Endothelial cell of umbilical vein (primary cell): ENCODE measurements at regions not wholly inside any gene's neighbourhood (a gene's known extent, or its start where the extent isn't known, plus 50 kb on each side); places are given as distances from the start of the nearest gene placed in this dataset.

ENCODE experiments used
- BruUV-seq: library from RNA; stranded (reverse); fragments of 400-500 nt; replicated peaks from 2 replicates; lab custom pipeline; 2021; lab: Mats Ljungman, UMichigan
- CTCF ChIA-PET: fragments of 300-600, 350-600 bp; sonication (Branson Sonifier 250); formaldehyde crosslinking; loops from one replicate; lab custom pipeline; 2021; ENCODE audit warnings: antibody characterized with exemption, inconsistent platforms; lab: Charles Lee
- POLR2A ChIA-PET: fragments of 300-600, 350-600 bp; sonication (Branson Sonifier 250); formaldehyde crosslinking; loops from one replicate; lab custom pipeline; 2021; ENCODE audit warnings: antibody characterized with exemption, inconsistent platforms; lab: Charles Lee
- DNase-seq: peaks from one replicate; pipeline ENCODE4 v3.0.0-alpha.2; 2011; ENCODE audit warnings: low read depth, low spot score
- FAIRE-seq: peaks from 2 replicates; lab custom pipeline; 2011; peaks lifted over from hg19 to GRCh38; lab: Jason Lieb, UNC
- H2AFZ ChIP-seq: 2 replicates; pipeline ENCODE4 v1.6.0; 2012; ENCODE audit warnings: low read depth, low read length, control low read depth, inconsistent platforms
- H3K27ac ChIP-seq: 2 replicates; pipeline ENCODE4 v1.5.1; 2011; ENCODE audit warnings: low read depth, mild to moderate bottlenecking, control low read depth, low read length, moderate library complexity; ENCODE audit not compliant: insufficient read depth
- H3K27me3 ChIP-seq, 2 experiments: 2 replicates each; pipeline versions ENCODE4 v1.6.0 to v1.6.1; 2011; ENCODE audit warnings: low read length in 2 of 2, mixed read lengths in 1 of 2; ENCODE audit not compliant: control insufficient read depth in 2 of 2, insufficient read depth in 2 of 2
- H3K36me3 ChIP-seq, 2 experiments: 2 replicates in 1 of 2; 3 replicates in 1 of 2; pipeline ENCODE4 v1.5.1; 2011; ENCODE audit warnings: low read length in 2 of 2, mild to moderate bottlenecking in 1 of 2, moderate library complexity in 1 of 2; ENCODE audit not compliant: control insufficient read depth in 2 of 2, insufficient read depth in 2 of 2; ENCODE audit errors: extremely low read depth in 1 of 2
- H3K4me1 ChIP-seq: 3 replicates; pipeline ENCODE4 v1.5.1; 2011; ENCODE audit warnings: mild to moderate bottlenecking, low read length; ENCODE audit not compliant: control insufficient read depth, insufficient read depth; ENCODE audit errors: extremely low read depth
- H3K4me2 ChIP-seq: 2 replicates; pipeline ENCODE4 v1.6.1; 2011; ENCODE audit warnings: low read length, control low read depth, mixed read lengths; ENCODE audit not compliant: insufficient read depth
- H3K4me3 ChIP-seq, 3 experiments: fragments of 200-600 bp in 1 of 3; sonication (generic), shearing (Covaris generic) in 1 of 3; replicated peaks in 1 of 3; 2 replicates each; pipeline ENCODE4 v1.5.1; 2011 to 2016; ENCODE audit warnings: control low read depth in 3 of 3, low read length in 3 of 3, mild to moderate bottlenecking in 2 of 3, inconsistent platforms in 1 of 3, low read depth in 1 of 3, moderate library complexity in 1 of 3; ENCODE audit not compliant: insufficient read depth in 1 of 3
- H3K79me2 ChIP-seq: 2 replicates; pipeline ENCODE4 v1.6.0; 2012; ENCODE audit warnings: low read length, inconsistent platforms; ENCODE audit not compliant: control insufficient read depth, insufficient read depth
- H3K9ac ChIP-seq: replicated peaks from 2 replicates; pipeline ENCODE3; 2011; ENCODE audit warnings: low read length, control low read depth; ENCODE audit not compliant: insufficient read depth; ENCODE audit errors: extremely low read depth
- H3K9me1 ChIP-seq: replicated peaks from 3 replicates; pipeline ENCODE4 v1.6.0; 2011; ENCODE audit warnings: mild to moderate bottlenecking, low read length; ENCODE audit not compliant: control insufficient read depth, insufficient read depth; ENCODE audit errors: extremely low read depth
- H3K9me3 ChIP-seq: replicated peaks from 2 replicates; pipeline ENCODE4 v1.5.1; 2012; ENCODE audit warnings: low read length, inconsistent platforms; ENCODE audit not compliant: control insufficient read depth, insufficient read depth
- H4K20me1 ChIP-seq: replicated peaks from 2 replicates; pipeline ENCODE3; 2011; ENCODE audit warnings: mild to moderate bottlenecking, low read length; ENCODE audit not compliant: control insufficient read depth, insufficient read depth; ENCODE audit errors: extremely low read depth
- EZH2 ChIP-seq: IDR thresholded peaks from 2 replicates; pipeline ENCODE4 v1.6.1; 2012; ENCODE audit warnings: borderline replicate concordance, low read depth, mild to moderate bottlenecking, moderate library complexity, low read length, inconsistent platforms; ENCODE audit not compliant: severe bottlenecking
- FOS ChIP-seq: IDR thresholded peaks from 2 replicates; pipeline ENCODE4 v1.6.1; 2011; ENCODE audit warnings: mild to moderate bottlenecking, low read length, moderate library complexity, borderline replicate concordance; ENCODE audit not compliant: insufficient read depth
- GATA2 ChIP-seq: IDR thresholded peaks from 2 replicates; pipeline ENCODE4 v1.7.0; 2011; ENCODE audit warnings: low read depth, mild to moderate bottlenecking, moderate library complexity, mixed read lengths, low read length; ENCODE audit not compliant: insufficient read length, insufficient read depth
- JUN ChIP-seq: IDR thresholded peaks from 2 replicates; pipeline ENCODE4 v1.6.1; 2011; ENCODE audit warnings: borderline replicate concordance, low read depth; ENCODE audit not compliant: insufficient read length, insufficient read depth
- MYC ChIP-seq: IDR thresholded peaks from one replicate; pipeline ENCODE4 v1.6.1; 2011; ENCODE audit warnings: mild to moderate bottlenecking, low read depth, low read length
- POLR2A ChIP-seq: IDR thresholded peaks from 2 replicates; pipeline ENCODE4 v1.6.1; 2012; ENCODE audit warnings: low read depth, mild to moderate bottlenecking, control low read depth, low read length
- POLR2AphosphoS5 ChIP-seq: IDR thresholded peaks from 2 replicates; pipeline ENCODE4 v1.6.1; 2012; ENCODE audit warnings: low read depth, mild to moderate bottlenecking, control low read depth, low read length, moderate library complexity; ENCODE audit not compliant: insufficient read depth
- dilution Hi-C: fragments of 300-500 bp; cut with MboI; formaldehyde crosslinking; loops from one replicate; pipeline ENCODE4 v1.15.0; 2019; ENCODE audit warnings: low sequenced_read_pairs; ENCODE audit not compliant: extremely low pct_ligation_motif_present
- intact Hi-C: fragments of 100-400 bp; cut with micrococcal nuclease; formaldehyde crosslinking; loops from one replicate; pipeline ENCODE4 v1.10.0; 2022
- TF ChIP-seq, protein P1 (sequence below): IDR thresholded peaks from 2 replicates; pipeline ENCODE4 v1.6.1; 2011; ENCODE audit not compliant: insufficient read depth, insufficient read length
- TF ChIP-seq, protein P2 (sequence below), 2 donors: IDR thresholded peaks; 1 replicate in 1 of 2; 2 replicates in 1 of 2; pipeline ENCODE4 v1.5.1; 2011; ENCODE audit warnings: low read length in 2 of 2, mild to moderate bottlenecking in 2 of 2, moderate library complexity in 2 of 2, control low read depth in 1 of 2, inconsistent platforms in 1 of 2, low read depth in 1 of 2; ENCODE audit not compliant: insufficient read depth in 1 of 2; ENCODE audit errors: extremely low read depth in 1 of 2

DNA sequence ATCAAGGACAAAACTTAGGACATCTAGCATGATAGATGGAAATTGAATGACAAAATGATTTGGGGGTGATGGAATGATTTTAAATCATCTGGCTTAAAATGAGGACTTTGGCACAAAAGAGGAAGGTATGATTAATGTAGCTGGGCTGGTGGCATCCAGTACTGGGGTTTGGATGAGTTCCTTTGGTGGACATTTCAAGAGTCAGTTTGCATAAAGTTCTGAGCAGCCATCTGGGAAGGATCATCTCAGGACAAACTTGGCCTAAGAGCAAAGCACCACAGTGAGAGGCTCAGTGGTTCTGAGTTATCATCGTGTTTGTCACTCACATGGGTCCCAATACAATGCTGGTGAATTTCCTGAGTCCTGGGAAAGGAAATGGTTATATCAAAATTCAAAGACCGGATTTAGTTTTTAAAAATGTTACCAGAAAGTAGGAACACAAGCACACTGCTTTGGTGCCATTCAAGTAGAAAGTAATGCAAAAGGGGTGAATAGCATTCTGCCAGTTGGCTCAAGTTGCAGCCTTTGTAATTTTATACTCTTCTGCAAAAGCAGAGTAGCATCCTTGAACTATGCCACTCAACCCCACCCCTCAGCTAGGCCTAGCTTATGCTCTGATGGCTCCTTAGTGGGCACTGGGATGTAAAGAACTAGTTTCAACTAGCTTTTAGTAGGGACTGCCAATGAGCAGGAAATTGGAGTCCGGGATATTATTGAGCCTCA is 219.0 kb downstream of the COG6 start:
- POLR2A ChIA-PET = no interaction called here
- H4K20me1 ChIP-seq = no peaks in the 10 kb centered on the region

More for the DNA sequence above, 219.0 kb downstream of the COG6 start:
- Histone ChIP-seq H2AFZ (peak overlapping the region; percentile 49), H3K9me1 (no peaks in the 10 kb centered on the region), H3K4me3 (no peak overlapping the region), H3K27ac (peak overlapping the region; percentile 98), H3K79me2 (no peaks in the 10 kb centered on the region), H3K9ac (no peak overlapping the region), H3K9me3 (no peaks in the 10 kb centered on the region), H3K36me3 (no peaks in the 10 kb centered on the region), H3K27me3 (no peaks in the 10 kb centered on the region), H3K4me2 (peak overlapping the region; percentile 8), H3K4me1 (peaks cover 53% of the 10 kb centered on the region)
- CTCF ChIA-PET = interaction anchor here (1.2 to 2.0 kb wide), 3 partner anchors 10 to 92 kb away, joined by 4 to 10 read pairs (median 4); no protein-coding TSS in a partner anchor
- intact Hi-C loops (loop anchor here (1.0 to 10.0 kb wide), 9 partner anchors 10 to 900 kb away; partner anchors contain the start of gene MRPS31), dilution Hi-C loops (no loop called here)
- BruUV-seq = no TSS peak
- DNase-seq (peak; percentile 62), FAIRE-seq (no peak)
- no peak for TF ChIP-seq JUN
- TF ChIP-seq POLR2AphosphoS5 = no peak
- no peak for TF ChIP-seq MYC
- no peak for TF ChIP-seq FOS
- TF ChIP-seq GATA2 = no peak
- TF ChIP-seq, protein P1, sequence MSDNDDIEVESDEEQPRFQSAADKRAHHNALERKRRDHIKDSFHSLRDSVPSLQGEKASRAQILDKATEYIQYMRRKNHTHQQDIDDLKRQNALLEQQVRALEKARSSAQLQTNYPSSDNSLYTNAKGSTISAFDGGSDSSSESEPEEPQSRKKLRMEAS = no peak
- TF ChIP-seq POLR2A = no peak
- no peak for TF ChIP-seq EZH2
- TF ChIP-seq, protein P2, sequence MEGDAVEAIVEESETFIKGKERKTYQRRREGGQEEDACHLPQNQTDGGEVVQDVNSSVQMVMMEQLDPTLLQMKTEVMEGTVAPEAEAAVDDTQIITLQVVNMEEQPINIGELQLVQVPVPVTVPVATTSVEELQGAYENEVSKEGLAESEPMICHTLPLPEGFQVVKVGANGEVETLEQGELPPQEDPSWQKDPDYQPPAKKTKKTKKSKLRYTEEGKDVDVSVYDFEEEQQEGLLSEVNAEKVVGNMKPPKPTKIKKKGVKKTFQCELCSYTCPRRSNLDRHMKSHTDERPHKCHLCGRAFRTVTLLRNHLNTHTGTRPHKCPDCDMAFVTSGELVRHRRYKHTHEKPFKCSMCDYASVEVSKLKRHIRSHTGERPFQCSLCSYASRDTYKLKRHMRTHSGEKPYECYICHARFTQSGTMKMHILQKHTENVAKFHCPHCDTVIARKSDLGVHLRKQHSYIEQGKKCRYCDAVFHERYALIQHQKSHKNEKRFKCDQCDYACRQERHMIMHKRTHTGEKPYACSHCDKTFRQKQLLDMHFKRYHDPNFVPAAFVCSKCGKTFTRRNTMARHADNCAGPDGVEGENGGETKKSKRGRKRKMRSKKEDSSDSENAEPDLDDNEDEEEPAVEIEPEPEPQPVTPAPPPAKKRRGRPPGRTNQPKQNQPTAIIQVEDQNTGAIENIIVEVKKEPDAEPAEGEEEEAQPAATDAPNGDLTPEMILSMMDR (IDR thresholded peaks at IDR 0.05; ENCODE audit: extremely low read depth in 1 of 2, insufficient read depth in 1 of 2, low read depth in 1 of 2, low read length in 2 of 2) = no peak
